Epithelial cell of esophagus (primary cell): ENCODE measurements at regions not wholly inside any gene's neighbourhood (a gene's known extent, or its start where the extent isn't known, plus 50 kb on each side); places are given as distances from the start of the nearest gene placed in this dataset.
A peak's percentile ranks its signal among the peaks of the same experiment; 100 is the strongest.
"Not testable (repeated sequence)": the region's sequence is repeated elsewhere in the genome, so short reads cannot be mapped to it uniquely, and the experiment has no call there.

Experiments
- DNase-seq: peaks from one replicate; pipeline ENCODE4 v3.0.0; 2010; ENCODE audit warnings: low read depth
- H3K4me3 ChIP-seq: 2 replicates; pipeline ENCODE4 v1.5.1; 2011; ENCODE audit warnings: mild to moderate bottlenecking, low read length, control low read depth
- CTCF ChIP-seq: IDR thresholded peaks from 2 replicates; pipeline ENCODE4 v1.5.1; 2011; ENCODE audit warnings: low read depth, mild to moderate bottlenecking, low read length, control low read depth, inconsistent platforms; ENCODE audit not compliant: insufficient read depth; ENCODE audit errors: missing control alignments

GRCh38 chr2:167851323-167851860, 396.0 kb downstream of the STK39 start:
- no peak for TF ChIP-seq CTCF
- no peak for DNase-seq
- H3K4me3 ChIP-seq = no peak overlapping the region

GRCh38 chr2:167844714-167845530, 402.5 kb downstream of the STK39 start:
- no peak overlapping the region for H3K4me3 ChIP-seq
- no peak for TF ChIP-seq CTCF
- peak; percentile 6 for DNase-seq

DNA sequence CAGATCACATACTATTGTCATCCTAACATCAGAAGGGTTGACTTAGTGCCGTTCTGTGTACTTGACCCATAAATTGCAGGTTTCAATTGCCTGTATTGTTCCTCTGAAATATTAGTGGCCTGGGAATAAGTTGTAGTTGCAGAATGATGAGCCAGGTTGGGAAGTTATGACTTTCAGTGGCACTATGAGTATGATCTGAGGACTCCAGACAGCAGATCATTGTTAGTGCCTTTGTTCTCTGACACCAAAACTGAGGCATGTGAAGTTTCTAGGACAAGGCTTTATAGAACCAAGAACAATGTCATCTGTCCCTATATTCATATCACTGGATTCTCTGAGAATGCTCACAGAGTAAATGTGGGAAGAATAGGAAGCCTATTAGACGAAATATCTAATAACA, 403.7 kb downstream of the STK39 start:
- no peak for DNase-seq
- no peak overlapping the region for H3K4me3 ChIP-seq
- TF ChIP-seq CTCF = no peak

DNA sequence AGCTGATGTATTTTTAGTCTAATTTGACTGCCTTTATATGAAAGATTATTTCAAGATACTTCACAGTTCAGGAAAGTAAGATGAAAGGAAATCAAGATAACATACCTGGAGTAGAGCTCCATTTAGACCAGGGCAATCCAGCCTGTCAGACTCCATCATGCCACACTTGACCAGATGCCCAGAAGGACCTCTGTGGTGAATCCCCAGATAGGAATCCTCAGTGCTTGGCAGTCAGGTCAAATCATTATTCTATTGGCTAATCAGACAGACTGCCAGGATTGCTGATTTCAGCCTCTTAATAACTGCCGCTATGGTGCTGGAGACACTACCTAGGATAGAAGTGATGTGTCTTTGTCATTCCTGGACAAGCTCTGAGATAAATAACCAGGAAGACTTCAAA, 404.2 kb downstream of the STK39 start:
- no peak overlapping the region for H3K4me3 ChIP-seq
- DNase-seq = no peak
- no peak for TF ChIP-seq CTCF

DNA sequence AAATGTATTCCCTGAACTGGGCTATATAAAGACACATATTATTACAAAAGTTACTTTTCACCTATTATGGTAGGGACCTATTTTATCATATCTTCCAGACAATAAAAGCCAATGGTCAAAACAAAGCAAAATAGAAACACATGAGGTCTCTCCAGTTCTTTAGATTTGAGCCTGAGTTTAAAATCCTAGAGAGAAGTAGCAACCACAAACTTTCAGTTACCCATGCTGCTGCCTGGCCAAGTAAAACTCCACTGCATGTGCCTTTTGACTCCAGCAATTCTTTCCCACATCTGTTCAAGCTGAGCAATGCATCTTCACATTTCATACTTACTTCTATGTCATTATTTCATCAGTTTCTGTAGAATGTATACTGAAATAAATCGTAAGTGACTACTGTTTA, 405.3 kb downstream of the STK39 start:
- no peak for DNase-seq
- H3K4me3 ChIP-seq = no peak overlapping the region
- no peak for TF ChIP-seq CTCF

GRCh38 chr2:167835290-167835689, 412.1 kb downstream of the STK39 start:
- not testable (repeated sequence) for DNase-seq

GRCh38 chr2:167834707-167835106, 412.7 kb downstream of the STK39 start:
- H3K4me3 ChIP-seq = no peak overlapping the region
- TF ChIP-seq CTCF = no peak
- DNase-seq = no peak

More at GRCh38 chr2:167835290-167835689, 412.1 kb downstream of the STK39 start:
- not testable (repeated sequence) for H3K4me3 ChIP-seq
